Mesothelial cell of epicardium (in vitro differentiated cells): ENCODE measurements at regions not wholly inside any gene's neighbourhood (a gene's known extent, or its start where the extent isn't known, plus 50 kb on each side); places are given as distances from the start of the nearest gene placed in this dataset.

Experiments used
- DNase-seq, 2 experiments: peaks; one replicate each; pipeline ENCODE4 v3.0.0; 2021; ENCODE audit warnings: low spot score in 2 of 2; ENCODE audit not compliant: unreplicated experiment in 2 of 2
- H3K27ac Mint-ChIP-seq: 2 replicates; pipeline ENCODE4 v1.8.0; 2021; ENCODE audit warnings: mixed read lengths
- H3K27me3 Mint-ChIP-seq: 2 replicates; pipeline ENCODE4 v1.8.0; 2021; ENCODE audit warnings: low read depth, mixed read lengths
- H3K36me3 Mint-ChIP-seq: 2 replicates; pipeline ENCODE4 v1.8.0; 2021; ENCODE audit warnings: mixed read lengths
- H3K4me1 Mint-ChIP-seq: 2 replicates; pipeline ENCODE4 v1.8.0; 2021; ENCODE audit warnings: mixed read lengths
- H3K4me3 Mint-ChIP-seq: 2 replicates; pipeline ENCODE4 v1.8.0; 2021; ENCODE audit warnings: mild to moderate bottlenecking, moderate library complexity, mixed read lengths
- H3K9me3 Mint-ChIP-seq: 2 replicates; pipeline ENCODE4 v1.8.0; 2021; ENCODE audit warnings: mixed read lengths
- TF ChIP-seq, protein P1 (sequence below): fragments of 200-600 bp; sonication (generic); IDR thresholded peaks from one replicate; pipeline ENCODE4 v1.5.0; 2021; ENCODE audit warnings: antibody characterized with exemption; ENCODE audit not compliant: unreplicated experiment

GRCh38 chr2:167582619-167583018, 664.8 kb downstream of the STK39 start:
- TF ChIP-seq, protein P1, sequence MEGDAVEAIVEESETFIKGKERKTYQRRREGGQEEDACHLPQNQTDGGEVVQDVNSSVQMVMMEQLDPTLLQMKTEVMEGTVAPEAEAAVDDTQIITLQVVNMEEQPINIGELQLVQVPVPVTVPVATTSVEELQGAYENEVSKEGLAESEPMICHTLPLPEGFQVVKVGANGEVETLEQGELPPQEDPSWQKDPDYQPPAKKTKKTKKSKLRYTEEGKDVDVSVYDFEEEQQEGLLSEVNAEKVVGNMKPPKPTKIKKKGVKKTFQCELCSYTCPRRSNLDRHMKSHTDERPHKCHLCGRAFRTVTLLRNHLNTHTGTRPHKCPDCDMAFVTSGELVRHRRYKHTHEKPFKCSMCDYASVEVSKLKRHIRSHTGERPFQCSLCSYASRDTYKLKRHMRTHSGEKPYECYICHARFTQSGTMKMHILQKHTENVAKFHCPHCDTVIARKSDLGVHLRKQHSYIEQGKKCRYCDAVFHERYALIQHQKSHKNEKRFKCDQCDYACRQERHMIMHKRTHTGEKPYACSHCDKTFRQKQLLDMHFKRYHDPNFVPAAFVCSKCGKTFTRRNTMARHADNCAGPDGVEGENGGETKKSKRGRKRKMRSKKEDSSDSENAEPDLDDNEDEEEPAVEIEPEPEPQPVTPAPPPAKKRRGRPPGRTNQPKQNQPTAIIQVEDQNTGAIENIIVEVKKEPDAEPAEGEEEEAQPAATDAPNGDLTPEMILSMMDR: no peak
- Mint-ChIP-seq H3K9me3 (no peaks in the 10 kb centered on the region), H3K27ac (no peak overlapping the region), H3K27me3 (peaks cover 13% of the 10 kb centered on the region), H3K4me3 (no peak overlapping the region), H3K36me3 (no peaks in the 10 kb centered on the region), H3K4me1 (peaks cover 11% of the 10 kb centered on the region)
- DNase-seq: no peak

GRCh38 chr2:167581961-167582574, 665.3 kb downstream of the STK39 start:
- Mint-ChIP-seq H3K4me1 (peaks cover 11% of the 10 kb centered on the region), H3K27me3 (peaks cover 16% of the 10 kb centered on the region), H3K9me3 (no peaks in the 10 kb centered on the region), H3K36me3 (no peaks in the 10 kb centered on the region), H3K27ac (no peak overlapping the region), H3K4me3 (no peak overlapping the region)
- TF ChIP-seq, protein P1: no peak
- no peak for DNase-seq

GRCh38 chr2:167579826-167580225, 667.6 kb downstream of the STK39 start:
- Mint-ChIP-seq H3K27ac (no peak overlapping the region), H3K27me3 (peaks cover 20% of the 10 kb centered on the region), H3K4me1 (peaks cover 11% of the 10 kb centered on the region), H3K4me3 (no peak overlapping the region), H3K36me3 (no peaks in the 10 kb centered on the region), H3K9me3 (no peaks in the 10 kb centered on the region)
- TF ChIP-seq, protein P1: no peak
- DNase-seq: no peak

DNA sequence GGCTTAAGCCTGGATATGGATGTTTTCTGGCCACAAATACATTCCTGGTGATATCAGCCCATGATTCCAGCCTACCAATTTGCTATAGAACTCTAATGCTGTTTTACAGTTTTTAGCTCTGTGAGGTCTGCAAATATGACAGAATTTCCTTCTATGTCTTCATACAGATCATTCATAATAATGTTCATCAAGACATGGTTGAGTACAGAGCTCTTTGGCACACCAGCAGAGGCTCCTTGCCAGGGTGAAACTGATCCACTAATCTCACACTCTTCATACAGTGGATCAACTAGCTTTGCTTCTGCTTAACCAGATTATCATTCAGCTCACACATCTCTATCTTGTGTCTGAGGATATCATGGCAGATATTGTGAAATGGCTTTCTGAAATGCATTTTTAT, 672.1 kb downstream of the STK39 start:
- H3K9me3 Mint-ChIP-seq: no peaks in the 10 kb centered on the region
- H3K4me3 Mint-ChIP-seq: no peak overlapping the region
- no peak for DNase-seq
- peaks cover 25% of the 10 kb centered on the region for H3K27me3 Mint-ChIP-seq
- H3K36me3 Mint-ChIP-seq: no peaks in the 10 kb centered on the region
- H3K27ac Mint-ChIP-seq: no peak overlapping the region
- TF ChIP-seq, protein P1: no peak
- no peaks in the 10 kb centered on the region for H3K4me1 Mint-ChIP-seq

DNA sequence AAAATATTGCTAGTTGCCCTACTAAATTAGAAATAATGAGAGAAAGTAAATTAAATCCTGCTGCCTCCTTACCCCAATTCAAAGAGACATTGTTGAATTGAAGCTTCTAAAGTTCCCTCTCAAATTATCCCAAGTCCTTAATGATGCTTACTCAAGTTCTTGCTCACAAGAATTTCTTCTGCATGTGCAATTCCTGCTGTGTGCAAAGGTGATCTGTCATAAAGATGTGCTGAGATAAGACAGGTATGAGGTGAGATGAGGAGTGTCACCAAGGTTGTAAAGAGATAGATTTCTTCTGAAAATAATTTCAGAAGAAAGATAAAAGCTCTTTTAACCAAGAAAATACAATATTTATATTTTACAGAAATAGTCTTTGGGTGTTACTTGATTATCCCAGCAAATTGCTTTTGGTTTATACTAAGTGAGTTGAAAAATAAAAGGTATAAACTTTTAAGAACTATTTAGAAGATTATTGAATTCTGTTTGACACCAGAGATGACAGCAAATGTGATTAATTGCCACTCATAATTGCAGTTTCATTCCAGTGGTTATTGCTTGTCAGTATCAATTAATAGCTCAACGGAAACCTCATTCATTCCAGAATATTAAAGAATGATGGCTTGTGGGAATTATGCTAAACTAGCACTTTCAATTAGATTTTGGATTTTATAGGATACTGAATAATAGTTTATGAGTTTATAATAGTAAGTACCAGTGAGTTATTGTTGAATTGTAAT, 674.3 kb downstream of the STK39 start:
- H3K27ac Mint-ChIP-seq: no peak overlapping the region
- no peak overlapping the region for H3K4me3 Mint-ChIP-seq
- H3K36me3 Mint-ChIP-seq: no peaks in the 10 kb centered on the region
- peaks cover 27% of the 10 kb centered on the region for H3K27me3 Mint-ChIP-seq
- peaks cover 8% of the 10 kb centered on the region for H3K9me3 Mint-ChIP-seq
- TF ChIP-seq, protein P1: no peak
- no peak for DNase-seq
- no peaks in the 10 kb centered on the region for H3K4me1 Mint-ChIP-seq
